IPS-18a (cell line): ENCODE measurements at regions not wholly inside any gene's neighbourhood (a gene's known extent, or its start where the extent isn't known, plus 50 kb on each side); places are given as distances from the start of the nearest gene placed in this dataset.

ENCODE experiments used
- H3K27ac ChIP-seq: one replicate; pipeline ENCODE4 v1.5.1; 2013; ENCODE audit warnings: low read length
- H3K27me3 ChIP-seq: one replicate; pipeline ENCODE4 v1.6.1; 2013; ENCODE audit warnings: mild to moderate bottlenecking, low read length; ENCODE audit not compliant: control insufficient read depth, insufficient read depth
- H3K36me3 ChIP-seq: one replicate; pipeline ENCODE4 v1.6.1; 2013; ENCODE audit warnings: low read depth, low read length; ENCODE audit not compliant: control insufficient read depth
- H3K4me1 ChIP-seq: one replicate; pipeline ENCODE4 v1.6.1; 2013; ENCODE audit warnings: low read depth, low read length; ENCODE audit not compliant: control insufficient read depth
- H3K4me3 ChIP-seq: one replicate; pipeline ENCODE4 v1.5.1; 2013; ENCODE audit warnings: low read length
- H3K9ac ChIP-seq: one replicate; pipeline ENCODE4 v1.6.1; 2013; ENCODE audit warnings: mild to moderate bottlenecking, low read length, moderate library complexity
- H3K9me3 ChIP-seq: one replicate; pipeline ENCODE4 v1.6.1; 2013; ENCODE audit warnings: low read depth, low read length; ENCODE audit not compliant: control insufficient read depth

DNA sequence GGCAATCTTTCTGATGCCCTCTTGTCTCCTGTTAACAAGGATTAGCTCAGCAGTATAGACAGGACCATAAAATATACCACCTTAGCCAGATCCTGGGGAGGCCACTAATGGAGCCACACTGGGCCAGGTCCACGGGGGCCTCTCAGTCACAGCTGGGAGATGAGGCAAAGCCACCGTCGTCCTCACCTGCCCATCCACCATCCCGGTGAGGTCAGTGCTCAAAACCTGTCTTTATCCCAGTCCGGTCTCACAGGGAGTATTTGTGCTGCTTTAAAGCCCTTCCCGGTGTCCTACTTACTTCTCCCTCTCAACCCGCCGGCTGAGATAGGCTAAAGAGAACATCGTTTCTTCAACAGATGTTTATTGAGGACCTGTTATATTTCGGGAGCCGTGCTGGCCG lies 104.3 kb downstream of the EDN3 start:
- Histone ChIP-seq H3K9me3 (no peaks in the 10 kb centered on the region), H3K4me1 (peaks cover 5% of the 10 kb centered on the region), H3K36me3 (no peaks in the 10 kb centered on the region), H3K27ac (no peak overlapping the region), H3K4me3 (no peak overlapping the region), H3K9ac (no peak overlapping the region), H3K27me3 (peaks cover 40% of the 10 kb centered on the region)

DNA sequence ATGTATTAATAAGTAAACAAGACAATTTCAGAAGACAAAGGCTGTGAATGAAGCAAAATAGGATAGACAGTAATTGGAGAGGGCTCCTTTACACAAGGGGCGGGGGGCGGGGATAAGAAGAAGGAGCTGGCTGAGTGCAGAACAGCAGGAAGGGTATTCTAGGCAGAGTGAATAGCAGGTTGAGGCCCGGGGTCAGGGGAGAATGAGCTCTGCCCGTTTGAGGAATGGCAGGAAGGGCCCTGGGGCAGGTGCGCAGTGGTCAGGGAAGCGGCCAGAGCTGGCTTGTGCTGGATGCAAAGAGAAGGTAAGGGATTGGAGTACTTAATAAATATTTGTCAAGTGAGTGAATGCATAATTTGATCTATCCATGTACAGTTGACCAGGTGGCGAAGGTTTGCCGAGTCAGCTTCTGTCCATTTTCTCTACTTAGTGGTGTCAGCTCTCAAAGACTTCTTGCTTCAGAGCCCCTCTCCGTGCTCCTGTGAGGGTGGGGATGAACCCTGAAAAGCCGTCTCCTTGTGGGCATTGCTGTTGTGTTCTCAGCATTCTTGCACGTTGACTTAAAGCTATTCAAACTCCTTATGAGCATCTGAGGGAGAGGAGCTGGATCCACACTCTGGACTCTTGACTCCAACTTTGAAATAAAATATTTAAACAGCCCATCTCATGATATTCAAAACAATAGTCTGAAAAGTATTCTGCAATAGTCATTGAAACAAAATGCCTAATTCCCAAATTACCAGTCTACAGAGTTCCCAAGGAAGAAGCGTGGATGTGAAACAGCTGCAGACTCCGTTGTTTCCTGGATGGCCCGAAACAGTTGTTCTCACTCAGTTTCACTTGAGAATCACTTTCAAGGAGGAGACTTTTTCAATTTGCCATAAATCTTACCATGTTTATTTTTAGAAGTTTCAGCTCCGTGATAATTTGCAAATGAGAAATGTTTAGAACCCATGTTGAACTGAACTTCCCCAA lies 105.1 kb downstream of the EDN3 start:
- H3K4me1 ChIP-seq, result peaks cover 5% of the 10 kb centered on the region
- H3K4me3 ChIP-seq, result no peak overlapping the region
- H3K27ac ChIP-seq, result no peak overlapping the region
- H3K27me3 ChIP-seq, result peaks cover 40% of the 10 kb centered on the region
- H3K9me3 ChIP-seq, result no peaks in the 10 kb centered on the region
- no peaks in the 10 kb centered on the region for H3K36me3 ChIP-seq
- H3K9ac ChIP-seq, result no peak overlapping the region

DNA sequence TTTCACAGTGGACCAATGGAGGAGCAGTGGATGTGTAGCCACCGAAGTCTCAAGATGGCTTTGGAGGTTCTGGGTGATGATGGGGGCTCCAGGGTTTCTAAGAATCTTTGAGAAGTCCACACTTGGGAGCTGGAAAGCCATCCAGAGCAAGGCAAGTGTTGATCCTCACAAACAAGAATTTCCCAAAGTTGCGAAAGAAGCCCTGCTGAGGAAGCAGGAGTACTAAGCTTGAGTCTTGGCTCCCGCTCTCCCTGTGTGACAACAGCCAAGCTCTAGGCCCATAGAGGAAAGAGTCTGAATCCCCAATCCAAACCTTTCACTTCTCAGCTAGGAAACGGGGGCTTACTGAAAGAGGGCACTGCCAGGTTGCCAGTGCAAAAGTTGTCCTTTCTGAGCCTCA lies 106.0 kb downstream of the EDN3 start:
- Histone ChIP-seq H3K9me3 (no peaks in the 10 kb centered on the region), H3K27ac (no peak overlapping the region), H3K27me3 (peaks cover 40% of the 10 kb centered on the region), H3K9ac (no peak overlapping the region), H3K4me1 (peaks cover 5% of the 10 kb centered on the region), H3K4me3 (no peak overlapping the region), H3K36me3 (no peaks in the 10 kb centered on the region)

DNA sequence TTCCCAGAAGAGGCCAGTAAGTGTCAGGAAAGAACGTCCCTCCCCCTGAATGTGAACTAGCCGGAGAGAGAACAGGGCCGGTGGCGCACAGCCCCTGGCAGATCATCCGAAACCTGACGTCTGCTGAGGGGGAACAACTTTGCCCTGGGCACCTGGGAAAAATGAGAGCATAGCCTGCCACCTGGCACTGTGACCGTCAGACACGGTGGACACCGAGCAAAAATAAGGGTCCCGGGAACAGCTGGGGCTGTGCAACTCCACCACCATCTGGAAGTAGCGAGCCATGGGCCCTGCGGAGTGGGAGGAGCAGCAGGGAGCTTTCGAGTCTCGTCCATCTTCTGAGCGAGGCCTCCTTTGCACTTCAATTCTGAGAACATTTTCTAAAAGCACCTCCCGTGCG lies 110.8 kb downstream of the EDN3 start:
- Histone ChIP-seq H3K4me3 (no peak overlapping the region), H3K9ac (no peak overlapping the region), H3K4me1 (no peaks in the 10 kb centered on the region), H3K27ac (no peak overlapping the region), H3K27me3 (no peaks in the 10 kb centered on the region), H3K9me3 (no peaks in the 10 kb centered on the region), H3K36me3 (no peaks in the 10 kb centered on the region)

DNA sequence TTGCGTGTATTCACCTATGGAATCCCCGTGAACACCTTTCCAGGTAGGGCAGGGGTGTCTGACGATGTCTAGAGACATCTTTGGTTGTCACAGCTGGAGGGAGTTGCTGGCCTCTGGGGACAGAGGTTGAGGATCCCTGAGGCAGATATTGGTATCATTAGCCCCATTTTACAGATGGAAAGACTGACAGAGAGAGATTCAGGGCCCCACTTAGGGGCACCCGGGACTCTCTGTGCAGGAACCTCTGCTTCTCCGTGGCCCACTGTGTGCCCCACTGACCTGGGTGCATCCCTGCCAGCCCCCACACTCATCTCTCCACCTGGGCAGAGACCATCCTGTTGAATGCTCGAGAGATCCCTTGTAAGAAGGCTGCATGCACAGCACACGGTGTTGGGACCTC lies 111.2 kb downstream of the EDN3 start:
- Histone ChIP-seq H3K4me3 (no peak overlapping the region), H3K4me1 (no peaks in the 10 kb centered on the region), H3K27ac (no peak overlapping the region), H3K9ac (no peak overlapping the region), H3K36me3 (no peaks in the 10 kb centered on the region), H3K27me3 (no peaks in the 10 kb centered on the region), H3K9me3 (no peaks in the 10 kb centered on the region)

DNA sequence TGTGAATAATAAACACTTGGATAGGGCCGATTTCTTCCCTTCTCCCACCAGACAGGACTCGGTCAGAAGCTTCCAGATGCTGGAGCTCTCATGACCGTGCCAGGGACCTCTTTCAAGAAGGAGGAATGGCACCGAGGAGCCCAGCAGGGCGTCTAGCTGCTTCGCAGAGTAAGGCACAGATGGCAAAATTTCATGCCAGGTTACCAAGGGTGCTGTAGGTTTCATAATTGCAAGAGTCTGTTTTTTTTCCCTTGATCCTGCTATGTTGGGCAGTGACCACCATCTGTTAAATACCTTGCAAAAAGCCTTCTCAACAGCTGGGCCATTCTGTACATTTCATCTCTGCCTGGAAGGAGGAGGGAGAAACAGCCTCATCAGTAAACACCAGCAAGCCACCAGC lies 111.8 kb downstream of the EDN3 start:
- Histone ChIP-seq H3K36me3 (no peaks in the 10 kb centered on the region), H3K9me3 (no peaks in the 10 kb centered on the region), H3K9ac (no peak overlapping the region), H3K4me1 (no peaks in the 10 kb centered on the region), H3K27me3 (no peaks in the 10 kb centered on the region), H3K27ac (no peak overlapping the region), H3K4me3 (no peak overlapping the region)

DNA sequence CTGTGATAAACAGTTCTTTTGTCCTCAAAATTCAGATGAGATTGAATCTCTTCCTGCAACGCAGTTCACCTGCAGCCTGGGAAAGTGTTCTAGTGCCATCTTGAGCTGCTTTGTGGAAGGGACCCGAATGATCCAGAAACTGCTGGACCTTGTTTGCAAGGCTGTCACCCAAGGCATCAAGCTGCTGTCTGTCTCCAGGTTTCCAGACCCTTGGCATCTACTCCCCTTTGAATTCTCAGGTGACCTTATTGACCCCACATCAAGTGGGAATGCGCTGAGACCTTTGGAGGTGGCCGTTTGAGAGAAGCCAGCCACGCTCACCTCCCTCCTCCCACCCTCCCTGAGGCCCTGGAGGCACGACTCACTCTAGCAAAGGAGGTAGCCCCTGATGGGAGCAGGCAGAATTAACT lies 112.5 kb downstream of the EDN3 start:
- Histone ChIP-seq H3K27me3 (no peaks in the 10 kb centered on the region), H3K4me3 (no peak overlapping the region), H3K27ac (no peak overlapping the region), H3K36me3 (no peaks in the 10 kb centered on the region), H3K4me1 (no peaks in the 10 kb centered on the region), H3K9me3 (no peaks in the 10 kb centered on the region), H3K9ac (no peak overlapping the region)

DNA sequence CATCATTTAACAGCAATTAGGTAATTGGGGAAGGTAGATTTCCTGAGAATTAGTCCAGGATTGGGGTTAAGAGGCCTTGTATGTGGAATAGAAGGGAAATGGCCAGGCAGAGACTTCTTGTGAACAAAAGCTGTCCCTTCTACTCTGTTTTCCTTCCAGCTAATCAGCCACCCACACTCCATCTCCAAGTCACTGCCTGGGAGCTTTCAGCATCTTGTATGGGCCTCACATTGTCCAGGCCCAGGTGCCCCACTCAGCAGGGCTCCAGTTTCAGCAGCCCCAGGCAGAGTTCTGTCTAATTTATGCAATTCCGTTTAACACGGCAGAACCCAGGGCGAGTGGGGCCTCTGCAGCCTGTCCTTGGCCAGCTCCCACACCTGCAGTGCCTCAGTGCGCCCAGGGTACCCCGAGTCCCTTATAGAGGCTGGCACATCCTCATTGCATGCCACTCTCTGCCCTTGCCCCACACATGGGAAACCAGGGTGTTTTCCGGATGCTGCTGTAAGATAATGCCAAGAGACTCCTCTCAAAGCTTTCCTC lies 113.0 kb downstream of the EDN3 start:
- Histone ChIP-seq H3K9ac (no peak overlapping the region), H3K4me3 (no peak overlapping the region), H3K27me3 (no peaks in the 10 kb centered on the region), H3K36me3 (no peaks in the 10 kb centered on the region), H3K27ac (no peak overlapping the region), H3K4me1 (no peaks in the 10 kb centered on the region), H3K9me3 (no peaks in the 10 kb centered on the region)

DNA sequence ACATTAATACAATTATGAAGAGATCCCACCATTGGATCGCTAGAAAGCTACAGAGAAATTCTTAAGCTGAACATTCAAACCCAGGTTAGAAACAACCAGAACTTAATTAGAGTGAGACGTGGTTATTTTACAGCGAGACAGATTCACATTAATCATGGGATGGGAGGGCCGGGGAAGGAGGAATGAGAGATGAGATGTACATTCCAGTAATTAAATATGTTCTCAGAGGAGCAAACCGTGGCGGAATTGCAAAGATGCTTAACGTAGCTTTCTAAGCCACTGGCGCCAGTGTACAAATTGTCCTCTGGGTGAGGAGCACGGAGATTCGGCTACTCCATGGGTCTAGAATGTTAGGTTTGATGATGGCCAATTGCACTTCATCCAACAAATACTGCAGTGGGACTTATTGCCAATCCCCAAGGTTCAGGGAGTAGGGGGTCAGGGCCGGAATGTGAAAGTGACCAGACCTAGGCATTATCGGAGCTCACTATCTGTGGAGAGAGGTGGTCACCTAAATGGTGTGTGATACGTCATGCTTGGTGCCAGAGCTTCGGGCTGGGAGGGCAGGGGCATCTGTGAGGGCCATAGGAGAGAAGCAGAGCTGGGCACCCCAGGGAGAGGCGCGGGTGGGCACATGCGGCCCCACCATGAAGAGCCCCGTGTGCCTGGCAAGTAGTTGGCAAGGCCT lies 114.7 kb downstream of the EDN3 start:
- no peak overlapping the region for H3K4me3 ChIP-seq
- no peaks in the 10 kb centered on the region for H3K27me3 ChIP-seq
- H3K4me1 ChIP-seq, result no peaks in the 10 kb centered on the region
- no peak overlapping the region for H3K9ac ChIP-seq
- no peaks in the 10 kb centered on the region for H3K36me3 ChIP-seq
- H3K9me3 ChIP-seq, result no peaks in the 10 kb centered on the region
- H3K27ac ChIP-seq, result no peak overlapping the region

DNA sequence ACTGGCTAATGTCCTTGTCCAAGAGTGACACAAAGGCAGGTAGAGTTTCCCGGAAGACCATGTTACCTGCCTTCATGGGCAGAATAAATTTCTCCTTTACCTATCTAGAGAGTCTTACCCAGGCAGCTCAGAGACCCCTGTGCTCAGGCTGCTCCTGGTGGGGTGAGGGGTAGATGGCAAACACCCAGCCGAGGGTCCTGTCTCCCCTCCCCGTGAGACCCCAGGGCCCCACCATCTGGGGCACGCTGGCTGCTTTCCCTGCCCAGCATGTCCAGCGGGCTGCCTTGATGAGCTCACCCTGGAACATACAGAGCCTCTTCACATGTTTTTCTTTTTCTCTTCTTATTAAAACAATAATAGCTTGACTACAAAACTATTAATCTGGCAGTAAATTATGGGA lies 116.5 kb downstream of the EDN3 start:
- Histone ChIP-seq H3K4me3 (no peak overlapping the region), H3K27ac (no peak overlapping the region), H3K27me3 (no peaks in the 10 kb centered on the region)

DNA sequence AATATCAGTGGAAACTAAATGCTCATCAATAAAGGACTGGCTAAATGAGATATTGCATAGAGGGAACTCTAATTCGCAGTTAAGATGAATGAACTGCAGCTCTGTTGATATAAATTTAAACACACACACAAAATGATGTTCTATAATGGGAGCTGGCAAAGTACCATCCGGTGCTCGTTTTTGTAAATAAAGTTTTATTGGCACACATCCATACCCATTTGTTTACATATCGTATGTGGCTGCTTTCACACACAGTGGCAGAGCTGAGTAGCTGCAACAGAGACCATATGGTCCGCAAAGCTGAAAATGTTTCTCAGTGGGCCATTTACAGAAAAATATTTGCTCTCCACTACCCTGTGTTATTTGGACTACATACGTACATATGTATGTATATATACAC lies 120.7 kb downstream of the EDN3 start:
- Histone ChIP-seq H3K9ac (no peak overlapping the region), H3K36me3 (no peaks in the 10 kb centered on the region), H3K9me3 (no peaks in the 10 kb centered on the region), H3K4me3 (no peak overlapping the region), H3K27ac (no peak overlapping the region), H3K27me3 (no peaks in the 10 kb centered on the region), H3K4me1 (no peaks in the 10 kb centered on the region)

More for the DNA sequence above, 116.5 kb downstream of the EDN3 start:
- Histone ChIP-seq H3K4me1 (no peaks in the 10 kb centered on the region), H3K36me3 (no peaks in the 10 kb centered on the region), H3K9ac (no peak overlapping the region), H3K9me3 (no peaks in the 10 kb centered on the region)
